GM12891 (cell line): ENCODE measurements at regions not wholly inside any gene's neighbourhood (a gene's known extent, or its start where the extent isn't known, plus 50 kb on each side); places are given as distances from the start of the nearest gene placed in this dataset.

ENCODE experiments used
- DNase-seq: peaks from one replicate; pipeline ENCODE4 v3.0.0; 2011; ENCODE audit warnings: low spot score; ENCODE audit not compliant: insufficient read length
- FAIRE-seq: peaks from 2 replicates; lab custom pipeline; 2011; peaks lifted over from hg19 to GRCh38; lab: Jason Lieb, UNC
- PAX5 ChIP-seq: IDR thresholded peaks from 2 replicates; pipeline ENCODE4 v1.6.1; 2011; ENCODE audit warnings: low read length, moderate library complexity, mild to moderate bottlenecking; ENCODE audit not compliant: insufficient read depth, severe bottlenecking
- POLR2A ChIP-seq: IDR thresholded peaks from 2 replicates; pipeline ENCODE4 v1.6.1; 2011; ENCODE audit warnings: low read depth, low read length, control low read depth
- POLR2AphosphoS5 ChIP-seq: IDR thresholded peaks from 2 replicates; pipeline ENCODE4 v1.6.1; 2011; ENCODE audit warnings: low read depth, low read length, control low read depth
- POU2F2 ChIP-seq: IDR thresholded peaks from 2 replicates; pipeline ENCODE4 v1.6.1; 2011; ENCODE audit warnings: low read depth, mild to moderate bottlenecking, control low read depth, low read length, moderate library complexity
- SPI1 ChIP-seq: IDR thresholded peaks from 2 replicates; pipeline ENCODE4 v1.6.1; 2011; ENCODE audit warnings: low read depth, low read length, control low read depth
- TAF1 ChIP-seq: IDR thresholded peaks from 2 replicates; pipeline ENCODE4 v1.6.1; 2011; ENCODE audit warnings: low read depth, low read length, control low read depth

DNA sequence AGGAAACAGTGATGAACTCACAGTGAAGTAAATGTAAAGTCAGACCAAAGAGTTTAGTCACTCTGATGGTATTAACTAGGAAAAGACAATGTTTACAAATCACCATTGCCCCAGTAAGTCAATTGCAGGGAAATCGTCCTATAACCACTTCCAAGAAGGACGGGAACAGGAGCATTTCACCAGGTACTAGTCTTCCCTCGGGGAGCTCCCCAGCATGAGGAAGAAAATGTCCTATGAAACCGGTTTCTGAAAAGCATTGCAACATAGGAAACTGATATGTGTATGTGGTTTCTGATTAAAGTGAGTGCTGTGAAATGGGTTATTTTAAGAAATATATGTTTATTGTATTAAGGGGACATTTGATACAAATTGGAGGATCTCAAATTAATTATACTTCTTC lies 626.7 kb upstream of the ADAMTS16 start:
- DNase-seq, result no peak
- TF ChIP-seq TAF1 (no peak), POLR2AphosphoS5 (no peak), SPI1 (no peak), POLR2A (no peak), PAX5 (no peak), POU2F2 (no peak)
- FAIRE-seq, result no peak

DNA sequence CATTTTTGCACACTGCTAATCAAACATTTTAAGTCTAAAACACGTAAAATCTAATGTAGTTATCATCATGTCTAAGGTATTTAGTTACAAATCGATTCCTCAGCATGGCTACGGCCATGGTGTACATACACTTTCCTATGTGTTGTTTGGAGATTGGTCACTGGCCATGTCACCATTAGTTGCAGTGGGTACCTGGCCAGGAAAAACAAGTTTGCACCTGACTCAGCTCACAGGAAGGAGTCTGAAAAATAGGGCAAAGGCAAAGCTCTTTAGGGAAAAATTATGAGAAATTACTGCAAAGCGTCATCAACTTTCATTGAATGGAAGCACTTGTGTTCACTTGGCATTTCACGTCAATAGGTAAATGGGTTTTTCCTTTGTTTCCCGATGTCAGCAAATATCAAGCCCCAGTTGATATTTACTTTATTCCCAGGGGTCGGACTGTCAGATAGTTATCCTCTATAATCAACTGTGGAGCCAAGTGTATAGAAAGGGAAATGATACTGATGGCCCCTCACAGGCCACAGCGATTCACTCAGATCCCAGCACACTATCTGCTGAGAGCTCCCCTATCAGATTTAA lies 626.0 kb upstream of the ADAMTS16 start:
- FAIRE-seq (no peak), DNase-seq (no peak)
- TF ChIP-seq POLR2AphosphoS5, result no peak
- TF ChIP-seq POLR2A, result no peak
- no peak for TF ChIP-seq TAF1
- TF ChIP-seq POU2F2, result no peak
- TF ChIP-seq SPI1, result no peak

DNA sequence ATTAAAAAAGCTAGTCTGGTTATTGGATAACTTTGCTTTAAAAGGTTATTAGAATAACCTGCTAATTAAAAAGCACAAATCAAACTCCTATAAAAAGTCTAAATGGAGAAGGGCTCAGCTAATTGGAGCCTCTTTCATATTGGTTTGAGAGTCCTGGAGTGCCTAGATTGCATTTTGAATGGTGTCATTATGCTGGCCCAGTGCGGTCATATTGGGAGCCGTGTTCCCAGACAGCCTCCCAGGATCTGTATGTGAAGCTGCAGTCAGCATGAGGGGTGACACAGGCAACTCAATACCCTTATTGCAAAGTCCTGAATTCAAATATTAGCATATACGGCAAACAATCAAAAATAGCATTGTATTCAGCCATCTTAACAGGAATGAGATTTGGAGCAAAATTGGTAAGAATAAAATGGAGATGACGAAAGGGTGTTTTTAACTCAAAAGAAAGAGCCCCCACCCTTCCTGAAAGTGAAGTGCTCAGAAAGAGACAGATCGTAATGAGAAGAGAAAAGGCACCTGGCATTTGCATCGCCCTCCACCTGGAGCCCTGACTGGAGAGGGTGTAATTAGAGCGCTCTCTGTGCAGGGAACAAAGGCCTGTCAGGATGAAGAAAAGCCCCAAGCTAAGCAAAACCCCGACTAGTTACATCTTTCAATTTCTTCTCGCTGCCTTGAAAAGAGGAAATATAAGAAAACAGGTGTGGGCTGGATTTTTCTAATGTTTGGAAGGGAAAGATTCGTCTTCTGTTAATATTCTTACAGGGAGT lies 621.0 kb upstream of the ADAMTS16 start:
- TF ChIP-seq TAF1 (no peak), SPI1 (no peak), POU2F2 (no peak), PAX5 (no peak), POLR2A (no peak), POLR2AphosphoS5 (no peak)
- FAIRE-seq, result no peak
- no peak for DNase-seq

DNA sequence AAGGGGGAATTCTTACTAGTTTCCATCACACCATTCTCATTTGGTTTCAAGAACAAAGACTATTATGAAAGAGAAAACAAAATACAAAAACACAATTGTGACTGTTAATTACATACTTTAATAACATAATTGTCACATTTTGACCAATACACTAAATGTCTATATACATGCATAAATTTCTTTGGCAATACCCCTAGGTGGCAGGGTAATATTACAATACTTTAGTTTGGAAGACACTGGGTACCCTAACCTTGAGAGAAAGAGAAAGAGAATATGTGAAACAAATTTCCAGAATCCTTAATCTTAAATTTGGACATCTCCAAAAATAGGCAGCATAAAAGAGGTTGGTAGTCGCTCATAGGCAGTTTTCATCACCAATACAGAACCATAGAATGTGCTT lies 619.6 kb upstream of the ADAMTS16 start:
- TF ChIP-seq PAX5 (no peak), POLR2A (no peak), SPI1 (no peak), TAF1 (no peak)
- FAIRE-seq (no peak), DNase-seq (no peak)

DNA sequence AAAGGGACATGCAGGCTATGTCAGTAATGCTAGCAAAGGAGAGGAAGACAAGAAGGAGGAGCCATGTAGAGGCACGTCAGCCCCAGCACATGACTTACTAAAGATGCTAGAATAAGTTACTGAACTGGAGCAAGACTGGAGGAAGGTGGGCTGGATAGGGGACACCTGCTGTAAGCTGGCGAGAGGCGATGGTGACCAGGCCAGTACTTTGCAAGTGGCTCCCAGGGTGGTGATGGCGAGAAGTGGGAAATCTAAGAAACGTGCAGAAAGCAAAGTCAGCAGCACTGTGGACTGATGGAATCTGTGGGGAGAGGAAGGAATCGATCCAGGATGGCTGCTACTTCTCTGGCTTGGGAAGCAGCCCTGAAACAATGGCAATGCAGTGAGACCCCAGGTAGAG lies 617.1 kb upstream of the ADAMTS16 start:
- no peak for TF ChIP-seq POLR2AphosphoS5
- TF ChIP-seq PAX5, result no peak
- no peak for TF ChIP-seq POLR2A
- no peak for TF ChIP-seq SPI1
- TF ChIP-seq TAF1, result no peak
- no peak for TF ChIP-seq POU2F2
- no peak for DNase-seq
- no peak for FAIRE-seq

DNA sequence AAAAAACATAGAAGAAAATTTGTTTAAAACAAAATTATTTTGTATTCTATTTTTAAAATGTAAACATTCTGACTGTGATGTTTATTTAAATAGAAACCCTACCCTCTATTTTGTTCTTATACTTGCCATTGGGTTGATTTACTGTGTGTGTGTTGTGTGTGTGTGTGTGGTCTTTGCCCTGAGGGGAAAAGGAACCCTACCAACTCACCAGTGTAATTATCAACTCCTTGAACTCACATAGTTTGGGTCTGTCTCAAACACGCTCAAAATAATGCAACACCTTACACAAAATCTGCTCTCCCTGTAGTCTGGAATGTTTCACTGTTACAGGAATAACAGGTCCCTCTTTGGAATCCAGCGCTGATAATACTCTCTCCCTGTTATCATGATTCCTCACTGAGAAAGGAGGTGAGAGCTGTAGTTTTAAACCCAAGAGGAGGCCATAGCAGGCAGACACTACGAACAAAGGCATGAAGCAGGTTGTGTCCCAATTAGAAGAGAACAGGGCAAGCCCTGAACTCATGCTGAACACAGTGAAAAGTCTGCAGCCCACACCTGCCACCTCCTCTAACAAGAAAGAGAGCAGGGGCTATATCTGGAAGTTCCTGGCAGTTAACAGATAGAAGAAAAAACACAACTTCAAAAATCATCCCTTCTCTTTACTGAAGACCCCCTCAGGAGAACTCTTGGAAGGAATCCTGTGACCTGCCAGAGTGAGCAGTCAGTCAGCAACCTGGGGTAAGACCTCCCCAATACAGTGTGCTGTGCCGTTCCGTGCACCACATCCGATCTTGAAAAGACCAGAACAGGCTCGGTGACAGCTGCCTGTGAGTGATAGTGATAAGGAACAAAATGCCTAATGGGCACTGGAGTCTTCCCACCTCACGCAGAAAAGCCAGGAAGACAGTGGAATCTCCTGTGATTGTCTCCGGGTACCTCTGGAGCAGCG lies 608.1 kb upstream of the ADAMTS16 start:
- DNase-seq, result no peak
- FAIRE-seq, result no peak
- no peak for TF ChIP-seq TAF1
- TF ChIP-seq POU2F2, result no peak
- no peak for TF ChIP-seq PAX5
- TF ChIP-seq POLR2AphosphoS5, result no peak
- no peak for TF ChIP-seq POLR2A
- no peak for TF ChIP-seq SPI1

DNA sequence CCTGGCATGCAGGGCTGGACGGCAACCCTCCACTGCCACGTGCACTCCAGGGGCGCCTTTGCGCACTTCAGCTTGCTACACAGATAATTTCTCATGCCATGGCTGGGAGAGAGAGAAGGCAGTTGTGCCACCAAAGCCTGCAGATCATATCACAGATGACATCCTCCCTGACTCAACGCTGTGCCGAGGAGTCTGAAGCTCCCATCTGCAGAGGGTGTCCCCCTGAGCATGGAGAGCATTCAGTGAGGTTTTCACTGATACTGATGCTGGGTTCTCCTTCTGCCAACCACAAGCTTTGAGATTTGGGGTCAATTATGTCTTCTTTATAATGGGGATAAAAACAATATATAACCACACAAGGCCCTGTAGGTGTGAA lies 607.4 kb upstream of the ADAMTS16 start:
- no peak for DNase-seq
- FAIRE-seq, result no peak
- TF ChIP-seq POLR2AphosphoS5 (no peak), POLR2A (no peak), PAX5 (no peak), SPI1 (no peak), TAF1 (no peak), POU2F2 (no peak)

DNA sequence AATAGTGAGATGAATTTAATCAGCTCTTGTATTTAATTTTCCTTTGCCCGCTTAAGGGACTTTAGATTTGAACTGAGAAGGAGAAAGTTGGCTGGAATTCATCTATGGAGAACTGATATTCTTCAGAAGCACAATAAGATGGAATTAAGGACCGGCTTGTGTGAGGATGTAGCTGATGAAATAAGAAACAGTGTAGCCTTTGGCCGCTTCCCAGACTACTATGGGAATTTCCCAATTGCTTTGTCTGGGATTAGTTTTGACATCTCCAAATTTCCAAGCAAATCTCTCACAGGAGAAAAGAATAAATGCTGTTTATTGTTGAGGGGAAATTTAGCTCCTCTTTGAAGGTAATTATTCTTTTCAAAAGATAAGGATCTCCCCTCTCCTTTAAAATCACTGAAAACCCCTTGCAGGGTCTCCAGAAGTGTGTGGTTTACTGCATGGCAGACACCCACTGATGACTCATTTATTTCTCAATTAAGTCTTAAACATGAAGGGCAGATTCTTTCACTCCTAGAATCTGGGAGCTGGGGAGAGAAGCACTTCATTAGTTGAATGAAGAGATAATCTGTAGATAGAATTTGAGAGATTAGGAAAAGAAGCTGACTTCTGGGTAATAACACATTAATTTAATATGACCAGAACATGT lies 606.5 kb upstream of the ADAMTS16 start:
- FAIRE-seq, result no peak
- TF ChIP-seq TAF1 (no peak), POLR2A (no peak), POU2F2 (no peak), PAX5 (no peak), SPI1 (no peak), POLR2AphosphoS5 (no peak)
- no peak for DNase-seq

DNA sequence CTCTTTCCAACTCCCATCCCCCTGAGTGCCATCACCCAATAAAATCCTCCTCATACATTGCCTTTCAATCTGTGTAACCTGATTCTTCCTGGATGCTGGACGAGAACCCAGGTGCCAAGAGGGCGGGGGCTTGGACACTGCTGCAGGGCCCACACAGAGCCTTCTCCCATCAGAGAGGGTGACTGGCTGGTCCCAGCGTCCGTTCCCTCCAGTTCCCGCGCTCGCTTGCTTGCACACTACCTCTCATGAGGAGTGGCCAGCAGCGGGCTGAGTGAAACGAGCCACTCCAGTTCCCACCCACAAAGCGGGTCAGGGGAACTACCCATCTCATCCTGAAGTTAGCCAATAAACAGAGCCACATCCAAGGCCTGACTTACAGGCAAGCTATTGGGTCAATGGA lies 602.6 kb upstream of the ADAMTS16 start:
- no peak for DNase-seq
- TF ChIP-seq SPI1 (no peak), PAX5 (no peak), POLR2AphosphoS5 (no peak), TAF1 (no peak), POU2F2 (no peak), POLR2A (no peak)
- no peak for FAIRE-seq
